ENCODE measurements at regions not wholly inside any gene's neighbourhood (a gene's known extent, or its start where the extent isn't known, plus 50 kb on each side); places are given as distances from the start of the nearest gene placed in this dataset.

- no peak for TF ChIP-seq ZFX (IDR thresholded peaks at IDR 0.05)
- H3K27ac ChIP-seq: peak overlapping the region; percentile 4
Measured at GRCh38 chr22:19663286-19663815, 51.0 kb upstream of the SEPTIN5 start.

GRCh38 chr22:19663821-19664355 lies 50.4 kb upstream of the SEPTIN5 start:
- H3K27ac ChIP-seq: peak overlapping the region; percentile 4
- TF ChIP-seq CTCF (conservative IDR thresholded peaks at IDR 0.05) (no peak), ZFX (IDR thresholded peaks at IDR 0.05) (no peak)

- TF ChIP-seq ZFX (IDR thresholded peaks at IDR 0.05) (no peak), CTCF (conservative IDR thresholded peaks at IDR 0.05) (no peak)
- no peak overlapping the region for H3K27ac ChIP-seq
Measured at GRCh38 chr22:19664406-19664805, 49.9 kb upstream of the SEPTIN5 start.

Measured in C4-2B (cell line).